Lung microvascular endothelial cell (primary cell): ENCODE measurements at regions not wholly inside any gene's neighbourhood (a gene's known extent, or its start where the extent isn't known, plus 50 kb on each side); places are given as distances from the start of the nearest gene placed in this dataset.

ENCODE experiments used
- DNase-seq, 2 donors: peaks; one replicate each; pipeline versions ENCODE4 v3.0.0 to v3.0.0-alpha.2; 2010; ENCODE audit warnings: low read depth in 2 of 2

GRCh38 chr11:69364921-69365320 is 71.0 kb downstream of the MYEOV start:
- DNase-seq = peak in 1 of 2 donors; percentile 90

GRCh38 chr11:69365558-69365957 is 71.6 kb downstream of the MYEOV start:
- DNase-seq = no peak

GRCh38 chr11:69366591-69366990 is 72.6 kb downstream of the MYEOV start:
- DNase-seq = no peak

- peak; percentile 61 to 64 for DNase-seq
Measured at GRCh38 chr11:69367211-69367964, 73.4 kb downstream of the MYEOV start.

GRCh38 chr11:69368119-69368880 is 74.3 kb downstream of the MYEOV start:
- no peak for DNase-seq

- DNase-seq = no peak
Measured at GRCh38 chr11:69369210-69369825, 75.4 kb downstream of the MYEOV start.

GRCh38 chr11:69369945-69370344 is 76.0 kb downstream of the MYEOV start:
- DNase-seq = no peak

GRCh38 chr11:69370984-69371709 is 77.2 kb downstream of the MYEOV start:
- no peak for DNase-seq

- DNase-seq = no peak
Measured at GRCh38 chr11:69371731-69372588, 78.0 kb downstream of the MYEOV start.

- DNase-seq = no peak
Measured at GRCh38 chr11:69372589-69373250, 78.8 kb downstream of the MYEOV start.

- no peak for DNase-seq
Measured at GRCh38 chr11:69373251-69373635, 79.3 kb downstream of the MYEOV start.

GRCh38 chr11:69374110-69374945 is 80.4 kb downstream of the MYEOV start:
- DNase-seq = peak in 1 of 2 donors; percentile 18

GRCh38 chr11:69374946-69375310 is 81.0 kb downstream of the MYEOV start:
- no peak for DNase-seq

GRCh38 chr11:69375316-69376154 is 81.6 kb downstream of the MYEOV start:
- no peak for DNase-seq

GRCh38 chr11:69376155-69377028 is 82.4 kb downstream of the MYEOV start:
- DNase-seq = no peak

GRCh38 chr11:69377029-69377952 is 83.3 kb downstream of the MYEOV start:
- DNase-seq = no peak

GRCh38 chr11:69377953-69378302 is 84.0 kb downstream of the MYEOV start:
- no peak for DNase-seq
